Panc1 (cell line): ENCODE measurements at regions not wholly inside any gene's neighbourhood (a gene's known extent, or its start where the extent isn't known, plus 50 kb on each side); places are given as distances from the start of the nearest gene placed in this dataset.

Source experiments
- ATAC-seq: fragments of 200-7000 bp; cut with Tn5 transposase; 2 replicates; pipeline ENCODE4 v1.9.1; 2020; ENCODE audit warnings: mild to moderate bottlenecking, moderate library complexity
- BruUV-seq: library from RNA; stranded (reverse); fragments of 400-500 nt; replicated peaks from 2 replicates; lab custom pipeline; 2021; lab: Mats Ljungman, UMichigan
- CTCF ChIA-PET: fragments of 300-600 bp; sonication (Branson Sonifier 250); formaldehyde crosslinking; loops from one replicate; lab custom pipeline; 2022; ENCODE audit warnings: antibody characterized with exemption; lab: Charles Lee
- POLR2A ChIA-PET: fragments of 300-600 bp; sonication (Branson Sonifier 250); formaldehyde crosslinking; loops from one replicate; lab custom pipeline; 2022; ENCODE audit warnings: antibody characterized with exemption; lab: Charles Lee
- DNase-seq: peaks from one replicate; pipeline ENCODE4 v3.0.0-alpha.2; 2010; ENCODE audit warnings: low read depth, low spot score
- H3K27ac ChIP-seq: 2 replicates; pipeline ENCODE4 v1.5.1; 2011; ENCODE audit warnings: mild to moderate bottlenecking, low read length, inconsistent platforms
- H3K27me3 ChIP-seq: fragments of 200-500 bp; sonication (Bioruptor generic); 2 replicates; pipeline ENCODE4 v1.6.0; 2014; ENCODE audit warnings: low read length, inconsistent platforms; ENCODE audit not compliant: control insufficient read depth, insufficient read depth
- H3K36me3 ChIP-seq: fragments of 200-500 bp; sonication (Bioruptor generic); 2 replicates; pipeline ENCODE4 v1.5.1; 2014; ENCODE audit warnings: inconsistent platforms, mild to moderate bottlenecking, low read length, moderate library complexity; ENCODE audit not compliant: control insufficient read depth, insufficient read depth
- H3K4me1 ChIP-seq: 2 replicates; pipeline ENCODE4 v1.5.1; 2011; ENCODE audit warnings: inconsistent platforms, mild to moderate bottlenecking, low read length, moderate library complexity; ENCODE audit not compliant: control insufficient read depth, insufficient read depth
- H3K4me3 ChIP-seq, 2 experiments: 2 replicates each; pipeline ENCODE4 v1.5.1; 2011 to 2012; ENCODE audit warnings: low read depth in 2 of 2, low read length in 2 of 2, mild to moderate bottlenecking in 2 of 2, inconsistent platforms in 1 of 2, moderate library complexity in 1 of 2
- H3K9me3 ChIP-seq: fragments of 200-500 bp; sonication (Bioruptor generic); 2 replicates; pipeline ENCODE4 v1.5.1; 2014; ENCODE audit warnings: low read depth, mild to moderate bottlenecking, inconsistent platforms, low read length, moderate library complexity; ENCODE audit not compliant: control insufficient read depth, insufficient read depth
- CTCF ChIP-seq: fragments of 450-650 bp; IDR thresholded peaks from 2 replicates; pipeline ENCODE4 v1.5.1; 2017; ENCODE audit warnings: mild to moderate bottlenecking
- POLR2AphosphoS5 ChIP-seq: IDR thresholded peaks from 2 replicates; pipeline ENCODE4 v1.6.1; 2012; ENCODE audit warnings: mild to moderate bottlenecking, low read depth, low read length, moderate library complexity
- SIN3A ChIP-seq: IDR thresholded peaks from 2 replicates; pipeline ENCODE4 v1.6.1; 2012; ENCODE audit warnings: low read depth, mild to moderate bottlenecking, low read length, moderate library complexity, borderline replicate concordance; ENCODE audit not compliant: insufficient read depth
- TCF7L2 ChIP-seq: IDR thresholded peaks from 2 replicates; pipeline ENCODE4 v1.6.1; 2011; ENCODE audit warnings: mild to moderate bottlenecking, low read depth, low read length, inconsistent platforms
- in situ Hi-C: cut with HindIII; loops from 2 replicates; pipeline ENCODE4 v1.10.0; 2016; ENCODE audit warnings: low sequenced_read_pairs, low pct_unique_long_range_greater_than_20kb
- intact Hi-C: fragments of 100-400 bp; cut with micrococcal nuclease; formaldehyde crosslinking; loops from one replicate; pipeline ENCODE4 v1.10.0; 2022; ENCODE audit not compliant: unreplicated experiment
- TF ChIP-seq, protein P1 (sequence below), 2 experiments: IDR thresholded peaks; 2 replicates each; pipeline ENCODE4 v1.6.1; 2011 to 2012; ENCODE audit warnings: low read depth in 2 of 2, control low read depth in 1 of 2, low read length in 1 of 2, mild to moderate bottlenecking in 1 of 2, moderate library complexity in 1 of 2; ENCODE audit not compliant: insufficient read depth in 1 of 2

GRCh38 chr7:112937651-112938415 lies 147.6 kb upstream of the TMEM168 start:
- no peaks in the 10 kb centered on the region; the same call in 1 of the 2 replicates for H3K27me3 ChIP-seq
- in situ Hi-C loops = no loop called here
- CTCF ChIA-PET = no interaction called here
- H3K27ac ChIP-seq = no peak overlapping the region
- H3K4me1 ChIP-seq = peaks cover 9% of the 10 kb centered on the region; the same call in 1 of the 2 replicates
- TF ChIP-seq TCF7L2 (no peak), SIN3A (no peak), CTCF (no peak), POLR2AphosphoS5 (no peak)
- TF ChIP-seq, protein P1, sequence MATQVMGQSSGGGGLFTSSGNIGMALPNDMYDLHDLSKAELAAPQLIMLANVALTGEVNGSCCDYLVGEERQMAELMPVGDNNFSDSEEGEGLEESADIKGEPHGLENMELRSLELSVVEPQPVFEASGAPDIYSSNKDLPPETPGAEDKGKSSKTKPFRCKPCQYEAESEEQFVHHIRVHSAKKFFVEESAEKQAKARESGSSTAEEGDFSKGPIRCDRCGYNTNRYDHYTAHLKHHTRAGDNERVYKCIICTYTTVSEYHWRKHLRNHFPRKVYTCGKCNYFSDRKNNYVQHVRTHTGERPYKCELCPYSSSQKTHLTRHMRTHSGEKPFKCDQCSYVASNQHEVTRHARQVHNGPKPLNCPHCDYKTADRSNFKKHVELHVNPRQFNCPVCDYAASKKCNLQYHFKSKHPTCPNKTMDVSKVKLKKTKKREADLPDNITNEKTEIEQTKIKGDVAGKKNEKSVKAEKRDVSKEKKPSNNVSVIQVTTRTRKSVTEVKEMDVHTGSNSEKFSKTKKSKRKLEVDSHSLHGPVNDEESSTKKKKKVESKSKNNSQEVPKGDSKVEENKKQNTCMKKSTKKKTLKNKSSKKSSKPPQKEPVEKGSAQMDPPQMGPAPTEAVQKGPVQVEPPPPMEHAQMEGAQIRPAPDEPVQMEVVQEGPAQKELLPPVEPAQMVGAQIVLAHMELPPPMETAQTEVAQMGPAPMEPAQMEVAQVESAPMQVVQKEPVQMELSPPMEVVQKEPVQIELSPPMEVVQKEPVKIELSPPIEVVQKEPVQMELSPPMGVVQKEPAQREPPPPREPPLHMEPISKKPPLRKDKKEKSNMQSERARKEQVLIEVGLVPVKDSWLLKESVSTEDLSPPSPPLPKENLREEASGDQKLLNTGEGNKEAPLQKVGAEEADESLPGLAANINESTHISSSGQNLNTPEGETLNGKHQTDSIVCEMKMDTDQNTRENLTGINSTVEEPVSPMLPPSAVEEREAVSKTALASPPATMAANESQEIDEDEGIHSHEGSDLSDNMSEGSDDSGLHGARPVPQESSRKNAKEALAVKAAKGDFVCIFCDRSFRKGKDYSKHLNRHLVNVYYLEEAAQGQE (IDR thresholded peaks at IDR 0.05; ENCODE audit: insufficient read depth in 1 of 2, low read depth in 2 of 2, low read length in 1 of 2) = no peak
- no peak for ATAC-seq
- intact Hi-C loops = no loop called here
- H3K9me3 ChIP-seq = no peaks in the 10 kb centered on the region
- H3K4me3 ChIP-seq = no peak overlapping the region
- POLR2A ChIA-PET = no interaction called here
- no TSS peak for BruUV-seq
- no peak for DNase-seq
- no peaks in the 10 kb centered on the region for H3K36me3 ChIP-seq

DNA sequence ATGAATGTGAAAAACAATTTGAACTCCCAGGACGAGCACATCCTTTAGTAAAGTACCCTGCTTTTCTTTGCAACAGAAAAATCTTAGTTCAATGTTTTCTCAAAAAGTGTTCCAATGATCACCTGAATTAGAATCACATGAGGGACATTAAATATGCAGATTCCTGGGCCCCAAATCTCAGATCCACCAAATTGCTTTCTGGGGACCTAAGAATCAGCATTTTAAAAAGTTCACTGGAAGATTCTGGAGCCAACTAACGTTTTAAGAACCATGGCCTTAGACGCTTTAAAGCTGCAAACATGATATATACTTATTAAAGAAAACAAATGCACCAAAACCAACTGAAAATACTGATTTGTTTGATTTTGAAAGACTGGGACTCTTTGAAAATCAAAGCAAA lies 143.4 kb upstream of the TMEM168 start:
- Histone ChIP-seq H3K36me3 (no peaks in the 10 kb centered on the region), H3K27ac (no peak overlapping the region), H3K9me3 (no peaks in the 10 kb centered on the region), H3K4me3 (no peak overlapping the region), H3K27me3 (no peaks in the 10 kb centered on the region), H3K4me1 (peaks cover 4% of the 10 kb centered on the region; the same call in 1 of the 2 replicates)
- intact Hi-C loops = no loop called here
- ChIA-PET CTCF (no interaction called here), POLR2A (no interaction called here)
- DNase-seq = no peak
- no TSS peak for BruUV-seq
- in situ Hi-C loops = no loop called here
- TF ChIP-seq POLR2AphosphoS5 (no peak), SIN3A (no peak), TCF7L2 (no peak), CTCF (no peak)
- TF ChIP-seq, protein P1 (IDR thresholded peaks at IDR 0.05; ENCODE audit: insufficient read depth in 1 of 2, low read depth in 2 of 2, low read length in 1 of 2) = no peak
- ATAC-seq = no peak
